GM21528 (cell line): ENCODE measurements at regions not wholly inside any gene's neighbourhood (a gene's known extent, or its start where the extent isn't known, plus 50 kb on each side); places are given as distances from the start of the nearest gene placed in this dataset.

Source experiments
- ATAC-seq: cut with Tn5 transposase; IDR thresholded peaks from one replicate; pipeline ENCODE4 v1.9.1; 2021; ENCODE audit warnings: mild to moderate bottlenecking, moderate library complexity; ENCODE audit not compliant: unreplicated experiment, low FRiP score

GRCh38 chr7:142383841-142384492 lies 126.1 kb upstream of the PRSS58 start:
- no peak for ATAC-seq

GRCh38 chr7:142381727-142382390 lies 124.0 kb upstream of the PRSS58 start:
- ATAC-seq: no peak

GRCh38 chr7:142380069-142380468 lies 122.2 kb upstream of the PRSS58 start:
- no peak for ATAC-seq

GRCh38 chr7:142379201-142379885 lies 121.5 kb upstream of the PRSS58 start:
- no peak for ATAC-seq

GRCh38 chr7:142377567-142377966 lies 119.7 kb upstream of the PRSS58 start:
- ATAC-seq: no peak

- no peak for ATAC-seq
Observed at GRCh38 chr7:142376356-142376997, 118.6 kb upstream of the PRSS58 start.

- ATAC-seq: no peak
Observed at GRCh38 chr7:142375710-142376313, 118.0 kb upstream of the PRSS58 start.

GRCh38 chr7:142372727-142373126 lies 114.9 kb upstream of the PRSS58 start:
- ATAC-seq: no peak

- no peak for ATAC-seq
Observed at GRCh38 chr7:142371586-142372377, 113.9 kb upstream of the PRSS58 start.

- no peak for ATAC-seq
Observed at GRCh38 chr7:142365410-142365842, 107.6 kb upstream of the PRSS58 start.

- ATAC-seq: no peak
Observed at GRCh38 chr7:142364551-142364950, 106.7 kb upstream of the PRSS58 start.

GRCh38 chr7:142362349-142362748 lies 104.5 kb upstream of the PRSS58 start:
- ATAC-seq: no peak

GRCh38 chr7:142359694-142360279 lies 101.9 kb upstream of the PRSS58 start:
- ATAC-seq: no peak

- peak; percentile 91 for ATAC-seq
Observed at GRCh38 chr7:142357953-142358520, 100.2 kb upstream of the PRSS58 start.

- ATAC-seq: no peak
Observed at GRCh38 chr7:142356166-142356565, 98.3 kb upstream of the PRSS58 start.

GRCh38 chr7:142355328-142355727 lies 97.5 kb upstream of the PRSS58 start:
- ATAC-seq: no peak

GRCh38 chr7:142353147-142354060 lies 95.5 kb upstream of the PRSS58 start:
- ATAC-seq: no peak

- ATAC-seq: no peak
Observed at GRCh38 chr7:142352543-142352942, 94.7 kb upstream of the PRSS58 start.
